GM18873 (cell line): ENCODE measurements at regions not wholly inside any gene's neighbourhood (a gene's known extent, or its start where the extent isn't known, plus 50 kb on each side); places are given as distances from the start of the nearest gene placed in this dataset.

Experiments
- ATAC-seq: cut with Tn5 transposase; IDR thresholded peaks from one replicate; pipeline ENCODE4 v1.9.1; 2021; ENCODE audit warnings: mild to moderate bottlenecking, moderate library complexity, moderate number of reproducible peaks; ENCODE audit not compliant: unreplicated experiment, low FRiP score

DNA sequence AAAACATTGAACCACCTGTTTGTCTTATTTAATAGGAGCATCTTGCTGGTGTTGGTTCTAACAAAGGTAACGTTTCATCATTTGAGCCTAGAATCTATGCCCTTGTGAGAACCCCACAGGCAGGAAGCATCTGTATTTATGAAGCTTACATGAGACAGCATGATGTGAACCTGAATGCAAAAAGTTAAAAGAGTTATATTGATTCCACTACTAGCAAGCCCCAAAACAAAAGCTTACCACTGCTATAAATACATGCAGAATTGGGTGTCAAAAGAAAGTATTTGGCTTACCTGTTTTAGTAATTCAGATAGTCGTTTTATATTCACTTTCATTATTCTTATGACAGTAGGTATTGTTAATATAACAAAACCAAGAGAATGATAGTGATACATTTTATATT, 301.2 kb upstream of the ADGRL2 start:
- ATAC-seq = no peak

DNA sequence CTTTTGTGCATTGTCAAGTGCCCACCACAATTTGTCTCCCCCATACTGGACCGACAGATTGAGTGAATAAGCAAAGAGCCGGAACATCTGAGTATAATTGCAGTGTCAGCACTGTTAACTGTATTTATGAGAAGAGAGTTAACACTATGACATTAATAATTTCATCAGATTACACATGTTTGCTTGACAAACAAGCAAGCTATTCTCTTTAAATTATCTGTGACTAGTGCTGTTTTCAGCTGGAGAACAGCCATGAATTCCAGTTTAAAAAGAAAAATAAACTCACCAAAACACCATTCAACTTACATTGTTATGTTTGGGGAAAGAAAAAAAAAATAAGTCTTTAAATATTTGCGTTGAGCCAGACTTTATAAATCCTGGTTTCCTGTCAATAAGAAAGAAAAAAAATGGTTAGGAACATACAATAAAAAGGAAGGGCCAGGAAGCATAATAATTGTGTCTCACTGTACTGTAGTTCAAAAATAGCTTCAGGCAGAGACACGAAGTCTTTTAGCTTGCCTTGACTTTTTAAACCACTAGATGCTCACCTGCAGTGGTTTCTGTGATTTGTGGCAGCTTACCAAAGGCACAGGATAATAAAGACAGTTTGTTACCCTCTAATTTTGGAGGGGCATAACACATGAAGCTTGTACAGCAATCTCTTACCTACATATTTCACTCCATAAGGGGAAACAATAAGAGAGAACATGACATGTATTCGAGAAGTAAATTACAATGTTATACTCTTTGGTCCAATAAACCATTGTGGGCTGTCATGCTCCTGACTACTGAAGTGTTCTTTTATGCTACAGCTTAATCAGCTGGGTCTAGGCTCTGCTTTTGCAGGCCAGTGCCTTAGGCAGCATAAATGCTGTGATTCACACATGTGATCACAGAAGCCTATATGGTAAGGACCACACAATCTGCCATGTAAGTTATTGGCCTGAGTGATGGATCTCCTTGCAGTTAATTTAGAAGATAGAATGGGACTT, 302.0 kb upstream of the ADGRL2 start:
- no peak for ATAC-seq

DNA sequence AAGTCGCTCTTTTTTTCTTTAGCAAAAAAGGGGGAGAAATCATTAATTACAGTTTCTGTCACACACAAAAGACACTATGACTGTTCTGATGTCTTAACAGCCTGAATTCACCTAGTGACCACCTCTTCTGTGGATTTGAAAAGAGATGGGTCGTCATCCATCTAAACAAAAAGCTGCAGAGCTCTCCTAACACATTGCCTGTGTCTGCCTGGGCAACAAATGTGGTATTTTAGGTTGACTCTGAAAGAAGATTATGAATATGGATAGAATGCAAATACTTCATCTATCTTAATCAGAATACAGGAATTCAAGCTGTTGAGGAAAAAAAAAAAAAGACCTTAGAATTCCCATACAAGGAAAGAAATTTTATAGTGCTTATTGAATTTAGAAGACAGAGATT, 304.4 kb upstream of the ADGRL2 start:
- ATAC-seq = no peak

DNA sequence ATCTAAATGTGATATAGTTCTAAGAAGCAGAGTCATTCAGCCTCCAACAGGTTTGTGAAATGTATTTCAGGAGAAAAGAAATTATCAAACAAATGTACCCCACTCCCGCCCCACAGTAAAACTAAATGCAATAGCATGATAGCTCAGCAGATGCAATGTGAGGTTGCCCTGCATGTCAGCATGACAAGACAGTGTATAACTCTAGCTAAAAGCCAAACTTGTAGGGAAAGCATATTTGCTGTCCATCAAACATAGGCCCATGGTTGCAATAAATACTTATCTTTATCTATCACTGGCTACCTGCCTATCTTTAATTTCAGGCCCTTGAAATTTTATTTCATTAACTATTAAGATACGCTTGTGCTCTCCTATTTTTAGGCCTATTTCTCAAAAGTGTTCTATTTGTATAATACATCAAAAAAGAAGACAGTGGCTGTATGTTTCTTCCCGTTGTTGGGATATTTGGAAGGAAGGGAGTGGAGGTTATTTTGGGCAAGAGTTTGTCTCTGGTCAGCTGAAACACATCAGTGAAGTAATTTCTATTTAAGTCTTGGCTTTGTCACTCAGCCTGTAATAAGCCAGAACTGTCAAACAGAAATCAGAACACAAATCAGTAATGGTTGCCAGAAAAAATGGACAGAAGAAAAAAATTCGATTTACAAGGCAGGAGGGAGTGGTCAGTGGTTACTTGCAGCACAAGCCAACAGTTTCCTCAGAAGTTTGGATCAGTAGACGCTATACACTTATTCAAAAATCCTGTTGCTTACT, 307.4 kb upstream of the ADGRL2 start:
- ATAC-seq = no peak

DNA sequence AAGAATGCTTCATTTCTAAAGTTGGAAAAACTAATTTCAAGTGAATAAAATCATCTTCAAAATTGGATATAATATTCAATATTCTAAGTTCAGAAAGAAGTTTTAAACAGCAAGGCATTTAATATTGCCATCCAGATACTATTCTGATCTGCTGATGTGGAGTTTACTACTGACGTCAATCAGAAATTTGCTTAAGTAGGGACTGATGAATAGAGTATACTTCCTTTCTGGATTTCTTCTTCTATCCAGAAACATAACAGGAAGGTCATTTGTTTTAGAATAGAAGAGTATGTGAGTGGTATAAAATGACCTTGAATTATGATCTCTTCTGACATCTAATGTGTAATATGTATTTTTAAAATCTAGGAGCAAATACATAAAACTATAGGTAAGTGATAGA, 308.1 kb upstream of the ADGRL2 start:
- no peak for ATAC-seq

DNA sequence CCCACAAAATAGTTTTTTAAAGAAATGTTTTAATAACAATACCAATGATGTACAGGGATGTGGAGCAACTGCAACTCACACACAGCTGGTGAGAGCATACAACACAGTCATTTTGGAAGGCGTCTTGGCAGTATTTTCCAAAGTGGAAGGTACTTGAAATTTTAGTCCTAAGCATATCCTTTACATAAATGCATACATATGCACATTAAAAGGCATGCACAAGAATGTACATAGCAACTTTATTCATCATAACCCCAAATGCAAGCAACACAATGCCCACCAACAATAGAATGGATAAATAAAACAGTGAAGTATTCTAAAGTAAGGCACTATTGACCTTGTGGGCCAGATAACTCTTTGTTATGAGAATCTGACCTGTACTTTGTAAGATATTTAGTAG, 310.1 kb upstream of the ADGRL2 start:
- no peak for ATAC-seq

DNA sequence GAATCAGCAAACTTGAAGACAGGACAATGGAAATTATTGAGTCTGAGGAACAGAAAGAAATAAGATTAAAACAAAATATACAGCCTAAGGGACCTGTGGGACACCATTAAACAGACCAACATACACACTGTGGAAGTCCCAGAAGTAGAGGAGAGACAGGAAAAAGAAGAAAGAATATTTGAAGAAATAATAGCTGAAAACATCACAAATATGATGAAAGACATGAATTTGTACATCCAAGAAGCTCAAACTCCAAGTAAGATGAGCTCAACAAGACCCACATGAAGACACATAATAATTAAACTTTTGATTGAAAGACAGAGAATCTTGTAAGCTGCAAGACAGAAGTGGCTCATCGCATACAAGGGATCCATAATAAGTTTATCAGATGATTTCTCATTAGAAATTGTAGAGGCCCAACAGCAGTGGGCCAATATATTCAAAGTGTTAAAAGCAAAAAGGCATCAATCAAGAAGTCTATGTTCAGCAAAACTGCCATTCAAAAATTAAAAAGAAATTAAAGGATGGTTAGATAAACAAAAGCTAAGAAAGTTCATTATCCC, 311.3 kb upstream of the ADGRL2 start:
- ATAC-seq = no peak

DNA sequence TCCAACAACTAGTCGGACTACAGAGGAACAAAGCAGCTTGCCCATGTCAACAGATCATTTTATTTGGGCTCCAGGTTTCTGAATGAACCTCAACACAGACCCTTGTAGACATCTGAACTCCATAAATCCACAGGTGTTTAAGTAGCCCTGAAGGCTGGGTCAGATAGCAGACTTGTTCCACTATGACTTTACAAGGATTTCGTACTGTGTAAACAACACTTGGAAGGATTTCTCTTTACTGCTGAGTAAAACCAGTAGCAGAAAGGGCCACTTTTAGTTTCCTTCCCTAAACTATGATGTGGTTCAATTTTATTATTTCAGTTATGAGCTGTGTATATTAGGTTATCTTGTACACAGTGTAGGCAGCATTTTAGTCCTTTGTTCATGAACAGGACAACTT, 316.4 kb upstream of the ADGRL2 start:
- ATAC-seq = no peak

DNA sequence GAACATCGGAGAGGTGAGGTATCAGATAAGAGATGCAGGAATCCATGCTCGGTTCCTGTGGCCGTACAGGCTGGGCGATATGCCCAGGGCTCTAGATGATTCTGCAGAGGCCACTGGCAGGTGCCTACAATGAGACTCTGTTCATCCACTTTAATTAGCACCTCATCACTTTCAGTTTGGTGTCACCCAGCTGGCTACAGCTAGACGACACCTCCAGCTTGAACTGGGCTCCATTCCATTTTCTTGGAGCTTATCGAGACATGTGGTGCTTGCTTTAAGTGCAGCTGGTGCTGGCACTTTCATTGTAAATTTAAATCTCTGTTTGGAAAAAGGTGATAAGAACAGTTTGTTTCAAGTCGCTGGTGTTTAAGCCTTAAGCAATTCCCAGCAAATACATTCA, 322.5 kb upstream of the ADGRL2 start:
- no peak for ATAC-seq

DNA sequence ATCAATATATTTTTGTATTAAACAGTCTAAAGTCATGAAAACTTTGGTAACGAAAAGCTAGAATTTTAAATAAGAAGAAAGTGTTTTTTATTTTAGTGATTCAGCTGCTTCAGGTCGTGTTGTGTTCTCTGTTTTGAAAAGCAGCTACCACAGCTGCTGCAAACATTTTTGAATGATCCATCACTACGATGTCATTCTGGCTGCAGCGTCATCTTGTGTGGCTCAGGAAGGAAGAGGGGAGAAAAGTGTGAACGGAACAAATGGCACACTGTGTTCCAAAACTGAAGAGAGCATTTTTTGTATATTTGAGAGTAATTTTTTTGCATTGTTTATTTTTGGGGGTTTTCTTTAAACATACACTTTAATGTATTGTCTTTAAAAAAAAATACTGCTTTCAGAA, 323.0 kb upstream of the ADGRL2 start:
- ATAC-seq = no peak

DNA sequence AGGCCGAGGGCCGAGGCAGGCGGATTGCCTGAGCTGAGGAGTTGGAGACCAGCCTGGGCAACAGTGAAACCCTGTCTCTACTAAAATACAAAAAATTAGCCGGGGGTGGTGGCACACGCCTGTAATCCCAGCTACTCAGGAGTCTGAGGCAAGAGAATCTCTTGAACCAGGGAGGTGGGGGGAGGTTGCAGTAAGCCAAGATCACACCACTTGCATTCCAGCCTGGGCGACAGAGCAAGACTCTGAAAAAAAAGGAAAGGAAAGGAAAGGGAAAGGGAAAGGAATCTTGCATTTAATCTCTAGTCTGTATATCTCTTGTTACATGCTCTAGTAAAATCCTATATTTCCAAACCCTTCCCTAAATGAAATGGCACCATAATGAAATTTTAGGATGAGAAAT, 328.3 kb upstream of the ADGRL2 start:
- no peak for ATAC-seq

DNA sequence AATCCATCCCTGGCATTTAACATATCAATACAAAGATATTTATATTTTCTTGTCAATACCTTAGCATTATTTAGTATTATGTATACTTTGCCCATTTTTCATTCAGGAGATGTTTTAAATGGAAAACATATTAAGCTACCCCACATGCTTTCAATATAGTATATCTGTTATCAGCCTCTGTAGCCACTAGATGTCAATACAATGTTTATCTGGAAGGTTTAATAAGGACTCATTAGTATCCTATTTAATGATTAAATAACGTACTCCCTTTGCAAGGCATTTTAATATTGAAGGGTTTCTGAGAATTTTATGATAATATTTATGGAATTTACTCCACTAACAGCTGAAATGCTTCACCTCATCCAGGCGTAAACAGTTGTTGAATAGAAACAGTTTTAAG, 329.5 kb upstream of the ADGRL2 start:
- ATAC-seq = no peak

DNA sequence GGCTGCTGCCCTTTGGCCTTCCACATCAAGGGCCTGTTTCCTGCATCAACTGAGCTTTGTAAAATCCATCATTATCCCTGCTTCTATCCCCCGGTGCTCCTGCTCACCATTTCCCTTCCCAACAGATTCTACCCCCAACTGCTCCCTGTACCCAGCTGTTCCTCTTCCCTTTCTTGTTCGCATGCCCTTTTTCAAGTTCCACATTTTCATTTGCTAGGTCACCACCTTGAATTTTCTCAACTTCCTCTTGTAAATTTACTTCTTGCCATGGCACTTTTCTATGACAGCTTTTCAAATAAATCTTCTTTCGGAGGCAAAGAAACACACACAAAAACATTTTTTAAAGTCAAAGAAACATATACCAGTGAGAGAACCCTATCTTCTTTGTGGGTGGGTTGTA, 330.5 kb upstream of the ADGRL2 start:
- no peak for ATAC-seq

DNA sequence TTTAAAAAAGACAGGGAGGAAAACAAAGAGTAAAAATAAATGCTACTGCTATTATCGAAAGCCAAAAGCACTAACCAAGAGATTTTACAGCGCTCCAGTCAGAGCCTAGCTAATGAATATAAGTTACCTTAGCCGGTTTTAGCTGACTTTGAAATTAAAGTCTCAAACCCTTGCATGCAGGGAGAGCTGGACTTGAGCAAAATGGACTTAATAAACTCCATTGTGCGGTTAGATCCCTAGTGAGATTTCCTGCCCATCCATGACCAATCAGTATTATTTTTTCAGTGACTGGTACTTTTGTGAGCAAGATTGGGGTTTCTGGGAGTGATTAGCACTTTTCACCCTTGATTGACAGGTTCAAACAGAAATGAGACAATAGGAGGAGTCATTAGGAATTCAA, 333.4 kb upstream of the ADGRL2 start:
- no peak for ATAC-seq

DNA sequence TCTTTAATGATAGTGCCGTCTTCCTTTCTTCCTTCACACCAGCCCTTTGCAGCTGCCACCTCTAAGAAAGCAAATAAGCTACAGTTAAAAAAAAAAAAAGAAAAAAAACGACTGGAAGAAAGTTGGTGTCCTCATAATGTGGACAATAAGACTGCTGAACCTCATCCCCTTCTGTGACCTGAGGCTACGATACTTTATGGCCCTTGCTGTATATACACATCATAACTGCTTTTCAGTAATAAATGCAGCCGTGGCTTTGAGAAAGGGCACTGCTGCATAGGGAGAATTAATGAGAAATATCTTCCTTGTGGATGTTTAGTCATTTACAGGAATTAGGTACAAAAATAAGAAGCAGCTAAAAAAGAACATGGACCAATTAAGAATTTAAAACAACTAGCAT, 333.8 kb upstream of the ADGRL2 start:
- no peak for ATAC-seq

DNA sequence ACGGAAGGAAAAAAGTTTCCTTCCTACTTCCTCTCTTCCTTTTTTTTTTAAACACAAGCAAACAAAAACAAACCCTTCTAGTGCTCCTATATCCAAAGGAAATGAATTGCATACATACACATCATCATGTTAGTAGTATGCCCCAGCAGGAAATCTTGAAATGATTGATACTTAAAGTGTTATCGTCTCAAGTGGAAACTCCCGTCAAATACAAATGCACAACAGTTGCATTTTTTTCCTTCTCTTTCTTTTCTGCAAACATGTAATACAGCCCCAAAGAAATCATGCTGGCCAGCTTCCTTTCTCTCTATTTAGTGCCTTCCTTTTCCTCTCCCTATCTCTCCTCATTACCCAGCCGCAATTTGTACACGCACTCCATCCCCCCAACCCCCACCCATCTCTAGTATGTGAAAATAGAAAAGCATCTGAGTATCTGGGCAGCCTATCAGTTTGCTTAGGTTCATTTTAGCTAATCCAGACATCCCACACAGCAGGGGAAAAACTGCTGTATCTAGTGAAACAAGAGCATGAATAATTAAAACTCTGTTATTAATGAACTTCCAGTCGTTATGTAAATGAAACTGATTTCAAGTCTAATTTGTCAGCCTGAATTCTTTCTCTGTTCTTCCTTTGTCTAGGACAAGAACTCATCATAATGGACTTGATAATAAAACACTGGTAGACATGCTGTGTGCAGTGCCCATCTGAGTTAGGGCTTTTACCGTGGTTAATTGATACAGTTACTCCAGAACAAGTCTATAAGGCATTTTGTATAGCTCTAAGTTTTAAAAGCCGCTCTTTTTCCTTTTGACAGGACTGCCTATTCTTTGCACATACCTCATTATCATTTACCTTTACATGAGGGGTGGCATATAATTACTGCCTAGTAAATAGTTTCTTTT, 336.5 kb upstream of the ADGRL2 start:
- ATAC-seq = no peak

DNA sequence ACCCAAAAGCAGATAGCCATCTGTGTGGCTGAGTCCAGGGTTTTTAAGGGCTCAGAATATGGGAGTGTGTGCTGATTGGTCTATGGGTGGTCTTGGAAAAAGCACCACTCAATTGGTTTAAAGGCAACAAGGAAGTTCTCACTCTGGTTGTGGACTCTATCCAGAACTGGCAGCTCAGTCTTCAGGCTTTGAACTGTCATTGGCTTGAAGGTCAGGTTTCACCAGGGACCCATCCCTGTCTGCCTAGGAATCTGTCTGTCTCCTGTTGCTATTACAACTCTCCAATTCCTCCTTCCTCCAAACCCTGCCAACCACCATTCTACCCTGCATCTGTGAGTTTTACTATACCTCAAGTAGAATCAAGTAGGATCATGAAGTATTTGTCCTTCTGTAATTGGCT, 341.7 kb upstream of the ADGRL2 start:
- ATAC-seq = no peak

DNA sequence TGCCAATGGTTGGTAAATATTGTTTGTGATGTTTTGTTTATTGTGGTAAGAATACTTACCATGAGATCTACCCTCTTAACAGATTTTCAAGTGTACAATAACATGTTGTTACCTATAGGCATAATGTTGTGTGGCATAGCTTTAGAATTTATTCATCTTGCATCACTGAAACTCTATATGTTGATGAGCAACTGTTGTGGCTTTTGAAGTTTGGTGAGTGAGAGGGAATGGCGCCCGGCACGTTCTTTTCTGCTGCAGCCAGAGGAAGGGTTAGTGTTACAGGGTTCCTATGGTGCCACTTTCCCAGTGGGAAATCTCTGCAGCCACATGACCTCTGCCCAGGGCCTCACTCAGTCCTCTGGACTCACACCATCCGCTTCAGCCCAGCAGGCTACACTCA, 342.5 kb upstream of the ADGRL2 start:
- no peak for ATAC-seq

DNA sequence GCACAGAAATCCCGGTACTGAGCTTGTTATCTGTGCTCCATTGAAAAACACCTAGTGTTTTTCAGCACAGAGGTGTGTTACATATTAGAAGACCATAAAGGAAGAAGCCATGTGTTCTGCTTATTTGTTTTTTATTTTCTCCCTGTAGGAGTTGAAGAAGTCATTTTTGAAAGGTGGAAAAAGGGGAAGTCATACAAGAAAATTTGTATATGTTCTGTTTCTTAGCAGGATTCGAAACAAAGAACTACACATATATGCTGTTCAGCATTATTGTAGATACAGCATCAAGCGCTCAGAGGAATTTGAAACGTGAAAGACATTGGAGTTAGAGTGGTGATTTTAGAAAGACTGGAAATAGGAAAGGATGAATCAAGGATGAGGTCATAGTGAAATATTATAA, 345.3 kb upstream of the ADGRL2 start:
- ATAC-seq = no peak

DNA sequence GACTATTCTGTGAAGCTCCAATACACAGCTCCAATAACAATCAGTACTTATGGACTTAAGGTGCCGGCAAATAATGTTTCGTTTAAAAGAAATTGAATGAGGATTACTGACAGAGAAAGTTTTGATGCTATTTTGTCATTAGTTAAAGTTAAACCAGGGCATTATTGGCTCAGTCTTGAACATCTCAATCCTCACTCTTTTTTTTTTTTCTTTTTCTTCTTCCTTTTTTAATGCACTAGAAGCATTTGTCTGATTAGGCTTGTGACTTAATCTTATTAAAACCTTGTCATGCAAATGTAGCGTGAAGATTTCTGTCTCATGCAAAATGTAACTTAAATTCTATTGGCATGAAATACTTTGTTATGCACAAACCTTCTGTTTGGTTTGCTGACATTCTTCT, 346.8 kb upstream of the ADGRL2 start:
- ATAC-seq = no peak

DNA sequence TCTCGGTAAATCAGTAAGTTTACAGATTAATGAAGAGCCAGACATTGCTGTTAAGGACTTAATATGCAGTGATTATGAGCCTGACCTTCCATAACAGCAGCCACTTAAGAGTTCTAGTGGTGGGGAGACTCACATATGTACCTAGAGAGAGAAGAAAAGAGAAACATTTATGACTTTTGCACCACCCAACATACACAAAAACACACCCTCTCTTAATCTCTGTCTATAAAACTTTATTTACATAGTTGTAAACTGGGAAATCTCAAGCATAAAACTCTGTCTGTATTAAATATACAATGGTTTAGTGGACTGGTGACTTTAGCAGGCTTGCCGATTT, 347.4 kb upstream of the ADGRL2 start:
- no peak for ATAC-seq
